H9 (cell line): ENCODE measurements at regions not wholly inside any gene's neighbourhood (a gene's known extent, or its start where the extent isn't known, plus 50 kb on each side); places are given as distances from the start of the nearest gene placed in this dataset.

Experiments
- DNase-seq: peaks from one replicate; pipeline ENCODE4 v3.0.0-alpha.2; 2017
- H2AFZ ChIP-seq: one replicate; pipeline ENCODE4 v1.6.1; 2013; ENCODE audit warnings: mild to moderate bottlenecking, low read length, control low read depth, moderate library complexity
- H2AK5ac ChIP-seq: 2 replicates; pipeline ENCODE4 v1.6.1; 2013; ENCODE audit warnings: low read length, control low read depth, mixed read lengths; ENCODE audit not compliant: insufficient read length
- H2BK120ac ChIP-seq: one replicate; pipeline ENCODE4 v1.6.1; 2013; ENCODE audit warnings: low read depth, mild to moderate bottlenecking, low read length, control low read depth, inconsistent platforms; ENCODE audit not compliant: poor library complexity, severe bottlenecking
- H2BK12ac ChIP-seq: 2 replicates; pipeline ENCODE4 v1.6.1; 2013; ENCODE audit warnings: low read length, control low read depth, mixed read lengths, low read depth; ENCODE audit not compliant: insufficient read length
- H2BK15ac ChIP-seq: 2 replicates; pipeline ENCODE4 v1.6.1; 2013; ENCODE audit warnings: low read depth, low read length, control low read depth
- H2BK20ac ChIP-seq: one replicate; pipeline ENCODE4 v1.6.1; 2013; ENCODE audit warnings: low read depth, mild to moderate bottlenecking, low read length, control low read depth, inconsistent platforms; ENCODE audit not compliant: poor library complexity, severe bottlenecking
- H2BK5ac ChIP-seq: 2 replicates; pipeline ENCODE4 v1.6.1; 2013; ENCODE audit warnings: low read length, control low read depth, mixed read lengths; ENCODE audit not compliant: insufficient read length
- H3K14ac ChIP-seq: 2 replicates; pipeline ENCODE4 v1.6.1; 2013; ENCODE audit warnings: low read length, control low read depth; ENCODE audit not compliant: insufficient read depth
- H3K18ac ChIP-seq: 2 replicates; pipeline ENCODE4 v1.6.1; 2013; ENCODE audit warnings: low read depth, mild to moderate bottlenecking, mixed read lengths, low read length, control low read depth; ENCODE audit not compliant: insufficient read length
- H3K23ac ChIP-seq: 2 replicates; pipeline ENCODE4 v1.6.1; 2013; ENCODE audit warnings: low read length, control low read depth, mixed read lengths, low read depth; ENCODE audit not compliant: insufficient read length
- H3K23me2 ChIP-seq: 2 replicates; pipeline ENCODE4 v1.6.1; 2013; ENCODE audit warnings: low read depth, mild to moderate bottlenecking, mixed read lengths, low read length, control low read depth; ENCODE audit not compliant: insufficient read length, poor library complexity, severe bottlenecking
- H3K27ac ChIP-seq: 2 replicates; pipeline ENCODE4 v1.5.1; 2013; ENCODE audit warnings: low read length, control low read depth, mixed read lengths, low read depth; ENCODE audit not compliant: insufficient read length
- H3K27me3 ChIP-seq: 2 replicates; pipeline ENCODE4 v1.6.1; 2013; ENCODE audit warnings: low read length, control low read depth, inconsistent platforms; ENCODE audit not compliant: insufficient read depth
- H3K4ac ChIP-seq: 2 replicates; pipeline ENCODE4 v1.6.1; 2013; ENCODE audit warnings: low read depth, mild to moderate bottlenecking, control low read depth, inconsistent platforms, low read length, moderate library complexity
- H3K4me1 ChIP-seq: 2 replicates; pipeline ENCODE4 v1.6.1; 2013; ENCODE audit warnings: low read length, control low read depth, inconsistent platforms; ENCODE audit not compliant: insufficient read depth
- H3K4me2 ChIP-seq: 2 replicates; pipeline ENCODE4 v1.6.1; 2013; ENCODE audit warnings: low read length, control low read depth, mixed read lengths; ENCODE audit not compliant: insufficient read length, insufficient read depth
- H3K56ac ChIP-seq: 2 replicates; pipeline ENCODE4 v1.6.1; 2013; ENCODE audit warnings: low read depth, mild to moderate bottlenecking, mixed read lengths, low read length, control low read depth; ENCODE audit not compliant: insufficient read length
- H3K79me1 ChIP-seq: 2 replicates; pipeline ENCODE4 v1.6.1; 2013; ENCODE audit warnings: low read depth, mild to moderate bottlenecking, moderate library complexity, low read length, control low read depth, inconsistent platforms; ENCODE audit not compliant: insufficient read depth, poor library complexity, severe bottlenecking
- H3K79me2 ChIP-seq: 2 replicates; pipeline ENCODE4 v1.6.1; 2013; ENCODE audit warnings: low read length, control low read depth, inconsistent platforms; ENCODE audit not compliant: insufficient read depth
- H3K9ac ChIP-seq: 2 replicates; pipeline ENCODE4 v1.6.1; 2013; ENCODE audit warnings: low read length, control low read depth, mixed read lengths; ENCODE audit not compliant: insufficient read length; ENCODE audit errors: extremely low read depth
- H3K9me3 ChIP-seq: one replicate; pipeline ENCODE4 v1.6.1; 2013; ENCODE audit warnings: low read depth, low read length, inconsistent platforms; ENCODE audit not compliant: control insufficient read depth
- H3T11ph ChIP-seq: one replicate; pipeline ENCODE4 v1.6.1; 2013; ENCODE audit warnings: mild to moderate bottlenecking, low read length, control low read depth, inconsistent platforms
- H4K20me1 ChIP-seq: one replicate; pipeline ENCODE4 v1.6.1; 2013; ENCODE audit not compliant: control insufficient read depth, insufficient read length, insufficient read depth
- H4K5ac ChIP-seq: 2 replicates; pipeline ENCODE4 v1.6.1; 2013; ENCODE audit warnings: low read depth, mild to moderate bottlenecking, mixed read lengths, low read length, control low read depth; ENCODE audit not compliant: insufficient read length
- H4K8ac ChIP-seq: replicated peaks from 2 replicates; pipeline ENCODE4 v1.6.1; 2013; ENCODE audit warnings: low read length, control low read depth, mixed read lengths, low read depth; ENCODE audit not compliant: insufficient read length
- H4K91ac ChIP-seq: 2 replicates; pipeline ENCODE4 v1.6.1; 2013; ENCODE audit warnings: low read depth, mild to moderate bottlenecking, moderate library complexity, mixed read lengths, low read length, control low read depth; ENCODE audit not compliant: insufficient read length
- H3K27ac Mint-ChIP-seq, 3 experiments: 2 replicates in 2 of 3; 3 replicates in 1 of 3; pipeline ENCODE4 v1.8.0; 2020 to 2021; ENCODE audit warnings: mixed read lengths in 3 of 3, mild to moderate bottlenecking in 1 of 3, moderate library complexity in 1 of 3
- H3K27me3 Mint-ChIP-seq: 2 replicates; pipeline ENCODE4 v1.8.0; 2021; ENCODE audit warnings: low read depth, mild to moderate bottlenecking, moderate library complexity, mixed read lengths
- H3K36me3 Mint-ChIP-seq, 3 experiments: 2 replicates in 2 of 3; 3 replicates in 1 of 3; pipeline ENCODE4 v1.8.0; 2020 to 2021; ENCODE audit warnings: low read depth in 3 of 3, mixed read lengths in 3 of 3; ENCODE audit not compliant: insufficient read depth in 1 of 3
- H3K4me1 Mint-ChIP-seq, 2 experiments: 2 replicates each; pipeline ENCODE4 v1.8.0; 2020; ENCODE audit warnings: mixed read lengths in 2 of 2
- H3K4me3 Mint-ChIP-seq, 2 experiments: 2 replicates in 1 of 2; 3 replicates in 1 of 2; pipeline ENCODE4 v1.8.0; 2020 to 2021; ENCODE audit warnings: mild to moderate bottlenecking in 2 of 2, mixed read lengths in 2 of 2, moderate library complexity in 1 of 2
- H3K9me3 Mint-ChIP-seq, 2 experiments: 2 replicates in 1 of 2; 3 replicates in 1 of 2; pipeline ENCODE4 v1.8.0; 2020; ENCODE audit warnings: mild to moderate bottlenecking in 2 of 2, mixed read lengths in 2 of 2, moderate library complexity in 1 of 2
- CTCF ChIP-seq: fragments of 200-600 bp; sonication (generic); conservative IDR thresholded peaks from 3 replicates; pipeline ENCODE4 v1.8.0; 2021; ENCODE audit warnings: antibody characterized with exemption, mild to moderate bottlenecking
- WGBS: extraction: QIAGEN DNeasy Blood & Tissue Kit; methylation state at CpG from one replicate; pipeline ENCODE4 v1.1.7; 2013; ENCODE audit warnings: missing lambda C conversion rate, low lambda C conversion rate, mixed read lengths; ENCODE audit not compliant: insufficient read length; ENCODE audit errors: extremely low coverage; 5-methylcytosine and 5-hydroxymethylcytosine counted together

GRCh38 chr12:97305651-97306050 is 157.0 kb upstream of the RMST start:
- no peak overlapping the region; a peak in 1 of 7 replicates for H3K27ac Mint-ChIP-seq
- no peaks in the 10 kb centered on the region for H3K4me1 ChIP-seq
- no peak overlapping the region for H3K18ac ChIP-seq
- H2BK12ac ChIP-seq, result no peak overlapping the region
- H3K23me2 ChIP-seq, result no peaks in the 10 kb centered on the region
- H3K4me2 ChIP-seq, result no peak overlapping the region
- no peaks in the 10 kb centered on the region for H3K9me3 ChIP-seq
- no peak overlapping the region for H2AFZ ChIP-seq
- H4K20me1 ChIP-seq, result no peaks in the 10 kb centered on the region
- no peak overlapping the region for H3K9ac ChIP-seq
- no peak overlapping the region for H3K27ac ChIP-seq
- H2AK5ac ChIP-seq, result no peak overlapping the region
- H3K79me2 ChIP-seq, result no peaks in the 10 kb centered on the region
- no CpG with 5 or more reads among the region's 4 CpGs for WGBS
- no peak for TF ChIP-seq CTCF
- peaks cover 3% of the 10 kb centered on the region; the same call in 1 of the 2 replicates for H3K27me3 Mint-ChIP-seq
- H3K56ac ChIP-seq, result no peak overlapping the region
- no peak overlapping the region for H2BK5ac ChIP-seq
- H3K14ac ChIP-seq, result no peak overlapping the region
- no peak overlapping the region for H4K91ac ChIP-seq
- H3K27me3 ChIP-seq, result no peaks in the 10 kb centered on the region
- H3K9me3 Mint-ChIP-seq, result peaks cover 3% of the 10 kb centered on the region in 2 experiments; a peak in 1 of 5 replicates
- DNase-seq, result no peak
- H2BK15ac ChIP-seq, result no peak overlapping the region
- no peak overlapping the region for H3K4me3 Mint-ChIP-seq
- H3K23ac ChIP-seq, result no peak overlapping the region
- no peak overlapping the region for H2BK20ac ChIP-seq
- H3K79me1 ChIP-seq, result no peaks in the 10 kb centered on the region
- H3K4me1 Mint-ChIP-seq, result peaks cover 12% of the 10 kb centered on the region in 2 experiments; a peak in 3 of 4 replicates
- no peak overlapping the region for H3K4ac ChIP-seq
- H4K5ac ChIP-seq, result no peak overlapping the region
- no peak overlapping the region for H4K8ac ChIP-seq
- H3K36me3 Mint-ChIP-seq, result peaks cover 0 to 3% (median 2%) of the 10 kb centered on the region in 3 experiments; a peak in 2 of 7 replicates
- no peak overlapping the region for H2BK120ac ChIP-seq
- no peak overlapping the region for H3T11ph ChIP-seq
